LNCAP (cell line): ENCODE measurements at regions not wholly inside any gene's neighbourhood (a gene's known extent, or its start where the extent isn't known, plus 50 kb on each side); places are given as distances from the start of the nearest gene placed in this dataset.

ENCODE experiments used
- CTCF ChIP-seq: fragments of 450-650 bp; IDR thresholded peaks from 2 replicates; pipeline ENCODE4 v1.5.1; 2017; ENCODE audit warnings: mild to moderate bottlenecking

GRCh38 chr14:101181446-101182313 is 278.2 kb upstream of the RTL1 start:
- TF ChIP-seq CTCF, result no peak

- no peak for TF ChIP-seq CTCF
These were observed 279.0 kb upstream of the RTL1 start for GRCh38 chr14:101182476-101182875.

GRCh38 chr14:101183376-101184103 is 280.0 kb upstream of the RTL1 start:
- peak; percentile 48 for TF ChIP-seq CTCF

- no peak for TF ChIP-seq CTCF
These were observed 280.6 kb upstream of the RTL1 start for GRCh38 chr14:101184104-101184455.

GRCh38 chr14:101184572-101184971 is 281.1 kb upstream of the RTL1 start:
- TF ChIP-seq CTCF, result no peak

GRCh38 chr14:101185073-101185835 is 281.7 kb upstream of the RTL1 start:
- no peak for TF ChIP-seq CTCF

- no peak for TF ChIP-seq CTCF
These were observed 282.4 kb upstream of the RTL1 start for GRCh38 chr14:101185946-101186345.
